ENCODE measurements at regions not wholly inside any gene's neighbourhood (a gene's known extent, or its start where the extent isn't known, plus 50 kb on each side); places are given as distances from the start of the nearest gene placed in this dataset.

DNA sequence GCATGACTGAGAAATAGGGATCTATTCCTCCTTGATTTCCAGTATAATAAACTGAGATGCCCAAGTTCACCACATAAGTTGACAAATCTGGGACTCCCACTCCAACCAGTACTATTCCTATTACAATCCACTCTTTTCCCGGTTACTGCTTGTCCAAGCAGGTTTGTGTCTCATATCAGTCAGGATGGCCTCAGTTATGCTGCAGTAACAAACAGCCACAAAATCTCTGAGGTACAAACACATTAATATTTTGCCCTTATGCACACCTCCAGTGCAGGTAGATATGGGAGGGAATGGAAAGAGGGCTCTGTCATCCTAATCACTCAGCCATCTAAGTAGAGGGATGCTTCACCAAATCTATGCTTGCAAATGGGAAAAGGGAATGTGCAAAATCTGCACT lies 207.8 kb downstream of the RAB28 start:
- Histone ChIP-seq H3K9me3 (ENCODE audit: low read length) (no peaks in the 10 kb centered on the region), H3K4me3 (ENCODE audit: low read length) (no peak overlapping the region), H3K4me1 (ENCODE audit: insufficient read depth, low read length) (no peaks in the 10 kb centered on the region), H3K36me3 (ENCODE audit: insufficient read depth, low read length) (no peaks in the 10 kb centered on the region), H2AFZ (ENCODE audit: low read depth, low read length) (no peak overlapping the region), H3K27me3 (ENCODE audit: insufficient read depth, low read length) (no peaks in the 10 kb centered on the region)

DNA sequence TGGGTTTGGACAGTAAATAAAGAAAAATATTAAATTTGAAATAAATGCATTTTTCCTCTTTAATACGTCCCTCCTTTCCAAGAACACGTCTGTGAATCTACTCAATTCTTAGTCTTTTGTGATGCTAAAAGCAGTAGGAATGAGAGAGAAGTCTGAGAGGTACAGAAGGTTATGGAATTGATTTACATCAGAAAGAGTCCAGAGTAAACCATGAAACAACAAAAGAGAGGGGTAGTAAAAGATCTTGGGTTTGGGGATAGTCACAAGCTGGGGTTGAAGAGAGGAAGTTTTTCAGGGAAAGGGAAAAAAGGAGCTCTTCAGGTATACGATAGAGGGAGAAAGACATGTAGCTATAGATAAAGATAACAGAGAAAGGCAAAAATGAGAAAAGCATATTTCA lies 215.4 kb downstream of the RAB28 start:
- no peaks in the 10 kb centered on the region for H3K9me3 ChIP-seq (ENCODE audit: low read length)
- peaks cover 10% of the 10 kb centered on the region for H3K4me1 ChIP-seq (ENCODE audit: insufficient read depth, low read length)
- no peaks in the 10 kb centered on the region for H3K27me3 ChIP-seq (ENCODE audit: insufficient read depth, low read length)
- H3K4me3 ChIP-seq (ENCODE audit: low read length): no peak overlapping the region
- no peak overlapping the region for H2AFZ ChIP-seq (ENCODE audit: low read depth, low read length)
- no peaks in the 10 kb centered on the region for H3K36me3 ChIP-seq (ENCODE audit: insufficient read depth, low read length)

DNA sequence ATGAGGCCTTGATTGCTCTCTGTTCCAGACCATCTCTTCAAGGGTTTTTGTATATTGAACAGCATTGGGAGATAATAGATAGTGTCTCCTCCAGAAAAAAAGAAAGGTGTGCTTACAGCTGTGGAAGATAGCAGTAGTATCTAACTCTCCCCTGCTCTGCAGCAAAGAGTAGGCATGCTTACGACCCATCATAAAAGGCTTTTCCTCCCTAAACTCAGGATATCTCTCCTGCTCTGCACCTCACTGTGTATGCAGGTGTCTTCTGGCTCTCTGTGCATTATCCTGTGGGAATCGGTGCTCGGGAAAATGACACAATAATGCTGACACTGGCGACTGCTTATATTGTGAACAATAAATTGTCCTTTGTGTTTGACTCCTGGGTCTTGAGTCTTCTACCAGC lies 216.0 kb downstream of the RAB28 start:
- Histone ChIP-seq H3K27me3 (ENCODE audit: insufficient read depth, low read length) (no peaks in the 10 kb centered on the region), H3K4me3 (ENCODE audit: low read length) (no peak overlapping the region), H2AFZ (ENCODE audit: low read depth, low read length) (no peak overlapping the region), H3K4me1 (ENCODE audit: insufficient read depth, low read length) (peaks cover 10% of the 10 kb centered on the region), H3K36me3 (ENCODE audit: insufficient read depth, low read length) (no peaks in the 10 kb centered on the region), H3K9me3 (ENCODE audit: low read length) (no peaks in the 10 kb centered on the region)

DNA sequence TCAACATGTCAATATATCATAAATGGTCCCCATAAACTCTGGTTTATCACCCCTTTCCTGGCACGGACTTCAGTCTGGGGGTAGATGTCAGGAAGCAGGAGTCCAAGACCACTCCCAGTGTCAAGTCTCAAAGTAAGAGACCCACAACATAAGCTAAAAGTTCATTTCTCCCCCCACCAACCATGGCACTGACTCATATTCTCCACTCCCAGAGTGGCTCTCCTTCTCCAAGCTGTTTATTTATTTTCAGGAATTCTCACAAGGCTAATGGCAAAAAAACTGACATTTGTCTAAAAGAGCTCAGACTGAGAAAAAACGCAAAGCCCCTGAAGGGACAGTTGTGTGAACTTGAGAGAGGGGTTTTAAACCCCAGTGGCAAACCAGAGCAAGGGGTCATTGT lies 217.0 kb downstream of the RAB28 start:
- Histone ChIP-seq H3K27me3 (ENCODE audit: insufficient read depth, low read length) (no peaks in the 10 kb centered on the region), H2AFZ (ENCODE audit: low read depth, low read length) (no peak overlapping the region)

DNA sequence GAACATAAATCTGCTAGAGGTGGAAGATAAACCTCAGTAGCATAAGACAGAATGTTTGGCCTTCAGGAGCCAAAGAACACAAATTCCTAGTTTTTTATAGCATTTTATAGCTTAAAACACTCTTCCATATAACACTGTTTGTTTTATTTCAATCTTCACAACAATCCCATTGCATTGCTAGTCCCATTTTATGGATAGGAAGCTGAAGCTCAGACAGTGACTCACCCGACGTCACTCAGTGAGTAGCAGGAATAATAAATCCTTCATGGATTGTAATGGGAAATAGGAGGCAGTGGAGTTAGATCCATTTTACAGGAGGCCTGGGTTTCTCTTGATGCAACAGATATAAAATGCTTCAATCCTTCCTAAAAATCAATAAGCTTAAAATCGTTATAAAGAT lies 217.5 kb downstream of the RAB28 start:
- H3K9me3 ChIP-seq (ENCODE audit: low read length): no peaks in the 10 kb centered on the region
- H3K4me1 ChIP-seq (ENCODE audit: insufficient read depth, low read length): peaks cover 10% of the 10 kb centered on the region
- H2AFZ ChIP-seq (ENCODE audit: low read depth, low read length): no peak overlapping the region
- no peaks in the 10 kb centered on the region for H3K27me3 ChIP-seq (ENCODE audit: insufficient read depth, low read length)
- H3K36me3 ChIP-seq (ENCODE audit: insufficient read depth, low read length): no peaks in the 10 kb centered on the region
- no peak overlapping the region for H3K4me3 ChIP-seq (ENCODE audit: low read length)

More for the DNA sequence above, 217.0 kb downstream of the RAB28 start:
- Histone ChIP-seq H3K36me3 (ENCODE audit: insufficient read depth, low read length) (no peaks in the 10 kb centered on the region), H3K9me3 (ENCODE audit: low read length) (no peaks in the 10 kb centered on the region), H3K4me3 (ENCODE audit: low read length) (no peak overlapping the region), H3K4me1 (ENCODE audit: insufficient read depth, low read length) (peaks cover 10% of the 10 kb centered on the region)

DNA sequence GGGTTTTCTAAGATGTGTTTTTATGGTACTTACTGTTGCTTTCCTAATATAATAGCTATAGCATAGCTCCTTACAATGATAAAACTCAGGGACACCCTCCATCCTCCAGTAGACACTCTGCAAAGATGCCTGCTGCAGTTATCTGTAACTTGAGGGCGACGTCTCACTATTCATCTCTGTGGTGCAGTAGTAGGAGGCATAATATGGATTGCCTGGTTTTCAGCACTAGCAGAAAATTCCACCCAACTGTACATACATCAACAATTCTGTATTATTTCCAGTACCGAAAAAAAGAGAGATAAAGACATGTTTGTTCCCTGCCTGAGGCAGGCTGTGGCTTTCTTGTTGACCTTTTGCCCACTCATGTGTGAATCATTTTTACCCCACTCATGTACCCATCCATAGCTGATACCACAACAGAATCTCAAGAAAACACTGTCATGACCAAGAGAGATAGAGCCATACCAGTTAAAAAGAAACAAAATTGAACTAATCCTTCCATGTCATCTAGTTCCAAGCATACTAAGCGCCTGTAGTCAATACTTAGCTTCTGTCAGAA lies 220.1 kb downstream of the RAB28 start:
- Histone ChIP-seq H2AFZ (ENCODE audit: low read depth, low read length) (no peak overlapping the region), H3K4me3 (ENCODE audit: low read length) (no peak overlapping the region), H3K36me3 (ENCODE audit: insufficient read depth, low read length) (no peaks in the 10 kb centered on the region), H3K9me3 (ENCODE audit: low read length) (no peaks in the 10 kb centered on the region), H3K27me3 (ENCODE audit: insufficient read depth, low read length) (no peaks in the 10 kb centered on the region), H3K4me1 (ENCODE audit: insufficient read depth, low read length) (peaks cover 10% of the 10 kb centered on the region)

DNA sequence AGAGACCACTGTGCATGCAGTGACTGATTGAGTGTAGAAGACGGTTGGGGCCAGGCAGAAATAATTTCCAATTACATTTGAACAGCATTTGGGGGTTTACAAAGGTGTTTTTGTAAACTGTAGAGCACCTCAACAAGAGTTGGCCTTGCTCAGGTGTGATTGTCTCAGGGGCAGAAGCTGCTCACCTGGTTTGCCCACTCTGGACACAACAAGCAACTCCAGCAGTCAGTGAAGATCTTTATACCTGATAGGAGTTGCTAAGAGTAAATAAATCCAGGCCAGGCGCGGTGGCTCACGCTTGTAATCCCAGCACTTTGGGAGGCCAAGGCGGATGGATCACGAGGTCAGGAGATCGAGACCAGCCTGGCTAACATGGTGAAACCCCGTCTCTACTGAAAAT lies 221.3 kb downstream of the RAB28 start:
- no peaks in the 10 kb centered on the region for H3K36me3 ChIP-seq (ENCODE audit: insufficient read depth, low read length)
- H2AFZ ChIP-seq (ENCODE audit: low read depth, low read length): no peak overlapping the region
- H3K4me3 ChIP-seq (ENCODE audit: low read length): no peak overlapping the region
- no peaks in the 10 kb centered on the region for H3K27me3 ChIP-seq (ENCODE audit: insufficient read depth, low read length)
- peaks cover 2% of the 10 kb centered on the region for H3K4me1 ChIP-seq (ENCODE audit: insufficient read depth, low read length)
- no peaks in the 10 kb centered on the region for H3K9me3 ChIP-seq (ENCODE audit: low read length)

DNA sequence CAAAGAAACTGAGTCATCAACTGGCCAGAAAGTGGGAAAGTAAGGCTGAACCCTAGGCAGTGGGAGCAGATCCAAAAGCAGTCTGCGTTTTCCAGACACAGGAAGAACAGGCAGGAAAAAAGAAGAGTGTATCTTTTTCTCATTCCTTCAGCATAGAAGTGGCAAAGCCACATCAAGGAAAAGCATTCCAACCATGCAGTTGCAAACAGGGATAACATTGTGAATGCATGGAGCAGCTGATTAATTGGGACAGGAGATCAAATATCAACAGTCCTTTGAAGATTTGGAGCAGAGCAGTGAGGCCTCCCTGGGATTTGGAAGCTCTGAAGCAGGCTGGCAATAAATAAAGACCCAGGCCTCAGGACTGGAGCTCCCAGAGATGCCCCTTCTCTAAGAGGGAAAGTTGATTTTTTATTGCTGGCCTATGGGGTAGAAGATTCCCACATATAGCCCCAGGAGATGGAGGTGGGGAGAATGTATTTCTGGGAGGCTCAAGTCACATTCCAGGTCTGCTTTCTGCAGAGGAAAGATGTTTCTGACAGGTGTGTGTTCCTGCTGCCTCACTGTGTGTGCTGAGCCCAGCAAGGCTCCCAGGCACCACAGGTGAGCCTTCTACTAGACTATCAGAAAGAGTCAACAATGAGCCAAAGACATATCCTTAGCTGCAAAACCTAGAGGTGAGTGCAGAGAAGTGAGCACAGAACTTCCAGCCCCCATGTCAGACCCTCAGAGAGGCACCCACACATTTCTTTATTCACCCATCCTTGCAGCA lies 222.5 kb downstream of the RAB28 start:
- Histone ChIP-seq H3K9me3 (ENCODE audit: low read length) (no peaks in the 10 kb centered on the region), H3K4me1 (ENCODE audit: insufficient read depth, low read length) (no peaks in the 10 kb centered on the region), H3K4me3 (ENCODE audit: low read length) (no peak overlapping the region), H3K36me3 (ENCODE audit: insufficient read depth, low read length) (no peaks in the 10 kb centered on the region), H3K27me3 (ENCODE audit: insufficient read depth, low read length) (no peaks in the 10 kb centered on the region), H2AFZ (ENCODE audit: low read depth, low read length) (no peak overlapping the region)

DNA sequence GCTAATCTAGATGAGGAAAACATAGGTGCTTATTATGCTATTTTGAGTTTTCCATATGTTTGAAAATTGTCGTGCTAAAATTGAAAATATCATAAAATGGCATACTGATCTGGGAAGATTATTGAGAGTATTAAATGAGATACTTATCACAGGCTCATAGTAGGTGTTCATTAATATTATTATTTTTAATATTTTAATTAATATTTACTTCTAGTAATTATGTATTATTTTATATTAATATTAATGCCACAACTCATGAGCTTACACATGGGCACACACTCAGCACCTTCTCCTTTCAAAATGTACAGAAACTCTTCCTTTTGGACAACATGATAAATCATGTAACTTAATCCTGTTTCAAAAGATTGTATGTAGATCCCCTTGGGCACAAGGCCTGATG lies 223.6 kb downstream of the RAB28 start:
- H3K27me3 ChIP-seq (ENCODE audit: insufficient read depth, low read length): no peaks in the 10 kb centered on the region
- H2AFZ ChIP-seq (ENCODE audit: low read depth, low read length): no peak overlapping the region
- H3K4me1 ChIP-seq (ENCODE audit: insufficient read depth, low read length): no peaks in the 10 kb centered on the region
- H3K9me3 ChIP-seq (ENCODE audit: low read length): no peaks in the 10 kb centered on the region
- H3K36me3 ChIP-seq (ENCODE audit: insufficient read depth, low read length): no peaks in the 10 kb centered on the region
- H3K4me3 ChIP-seq (ENCODE audit: low read length): no peak overlapping the region

DNA sequence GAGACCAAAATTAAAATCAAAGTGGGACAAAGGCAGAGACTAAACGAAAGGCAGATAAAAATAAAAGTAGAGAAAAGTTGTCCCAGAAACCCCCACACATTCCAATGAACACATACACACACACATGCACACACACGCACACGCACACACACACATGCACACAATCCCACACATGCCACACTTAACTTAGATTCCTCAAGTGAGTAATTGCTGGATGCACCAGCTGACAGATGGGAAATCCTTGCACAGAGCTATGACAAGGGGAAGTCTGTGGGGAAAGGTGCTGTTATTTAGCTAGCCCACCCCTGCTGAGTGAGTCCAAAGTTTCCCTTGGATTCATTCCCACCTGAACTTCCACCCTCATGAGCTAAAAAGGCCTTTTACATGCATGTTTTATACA lies 233.9 kb downstream of the RAB28 start:
- Histone ChIP-seq H3K27me3 (ENCODE audit: insufficient read depth, low read length) (no peaks in the 10 kb centered on the region), H3K9me3 (ENCODE audit: low read length) (no peaks in the 10 kb centered on the region), H3K4me1 (ENCODE audit: insufficient read depth, low read length) (no peaks in the 10 kb centered on the region), H3K36me3 (ENCODE audit: insufficient read depth, low read length) (no peaks in the 10 kb centered on the region), H2AFZ (ENCODE audit: low read depth, low read length) (no peak overlapping the region), H3K4me3 (ENCODE audit: low read length) (no peak overlapping the region)

DNA sequence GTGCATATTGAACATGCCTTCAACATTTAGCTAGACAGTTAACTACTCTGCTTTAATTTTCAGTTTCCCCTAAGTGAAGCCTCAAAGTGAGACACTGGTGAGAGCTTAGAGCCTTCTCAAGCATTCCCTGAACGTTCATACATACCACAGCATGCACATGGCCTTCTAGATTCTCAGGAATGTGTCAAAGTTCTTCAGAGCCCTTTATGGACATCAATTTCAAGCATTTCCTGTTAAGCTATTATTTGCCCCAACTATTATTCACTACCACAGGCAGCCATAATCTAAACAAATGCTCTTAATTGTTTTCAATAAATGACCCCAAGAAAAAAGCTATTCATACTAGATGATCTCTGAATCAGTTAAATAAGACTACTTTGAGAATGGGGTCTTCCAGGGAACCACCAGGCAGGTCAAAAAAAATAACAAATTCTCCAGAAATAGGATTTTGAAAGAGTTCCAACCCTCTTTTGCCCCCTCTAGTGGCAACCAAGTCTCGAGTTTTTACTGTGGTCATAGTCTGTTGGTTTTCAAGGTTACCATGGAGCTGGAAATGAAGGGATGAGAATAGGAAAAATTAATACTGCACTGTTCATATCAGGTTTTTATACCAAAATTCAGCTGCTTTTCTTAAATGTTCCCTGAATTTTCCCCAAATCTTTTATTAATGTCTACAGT lies 235.4 kb downstream of the RAB28 start:
- H3K9me3 ChIP-seq (ENCODE audit: low read length): no peaks in the 10 kb centered on the region
- peaks cover 9% of the 10 kb centered on the region for H3K4me1 ChIP-seq (ENCODE audit: insufficient read depth, low read length)
- no peaks in the 10 kb centered on the region for H3K36me3 ChIP-seq (ENCODE audit: insufficient read depth, low read length)
- no peak overlapping the region for H2AFZ ChIP-seq (ENCODE audit: low read depth, low read length)
- no peaks in the 10 kb centered on the region for H3K27me3 ChIP-seq (ENCODE audit: insufficient read depth, low read length)
- H3K4me3 ChIP-seq (ENCODE audit: low read length): no peak overlapping the region

DNA sequence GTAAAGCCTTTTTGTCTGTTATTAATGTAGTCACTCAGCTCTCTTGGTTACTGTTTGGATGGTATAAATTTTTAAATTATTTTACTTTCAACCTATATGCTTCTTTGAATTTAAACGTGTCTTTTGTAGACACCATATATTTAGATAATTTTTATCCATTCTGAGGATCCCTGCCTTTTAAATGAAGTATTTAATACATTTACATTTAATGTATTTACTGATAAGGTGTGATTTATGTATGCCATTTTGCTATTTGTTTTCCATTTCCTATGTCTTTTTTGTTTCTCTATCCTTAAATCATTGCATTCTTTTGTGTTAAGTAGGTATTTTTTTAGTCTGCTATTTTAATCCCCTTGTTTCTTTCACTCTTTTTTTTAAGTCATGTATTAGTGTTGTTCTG lies 238.0 kb downstream of the RAB28 start:
- no peaks in the 10 kb centered on the region for H3K27me3 ChIP-seq (ENCODE audit: insufficient read depth, low read length)
- no peaks in the 10 kb centered on the region for H3K36me3 ChIP-seq (ENCODE audit: insufficient read depth, low read length)
- no peak overlapping the region for H2AFZ ChIP-seq (ENCODE audit: low read depth, low read length)
- H3K9me3 ChIP-seq (ENCODE audit: low read length): no peaks in the 10 kb centered on the region
- no peak overlapping the region for H3K4me3 ChIP-seq (ENCODE audit: low read length)
- peaks cover 10% of the 10 kb centered on the region for H3K4me1 ChIP-seq (ENCODE audit: insufficient read depth, low read length)

DNA sequence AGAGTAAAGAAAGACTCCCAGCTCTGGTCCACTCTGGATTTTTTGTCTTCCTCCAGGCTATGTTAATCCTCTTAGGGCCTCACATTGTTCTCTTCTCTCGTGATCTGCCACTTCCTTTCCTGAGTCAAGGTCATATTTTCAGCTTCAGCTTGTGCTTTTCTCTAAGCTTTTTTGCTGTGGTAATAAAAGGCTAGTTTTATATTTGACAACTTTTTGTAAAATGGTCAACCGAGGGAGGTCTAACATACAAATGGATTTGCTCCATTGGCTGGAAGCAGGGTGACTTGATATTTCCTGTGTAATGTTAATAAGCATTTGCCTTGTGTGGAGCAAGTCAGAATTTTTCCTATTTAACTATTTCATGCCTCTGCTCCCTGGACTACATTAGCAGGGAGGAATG lies 239.7 kb downstream of the RAB28 start:
- Histone ChIP-seq H3K4me1 (ENCODE audit: insufficient read depth, low read length) (peaks cover 20% of the 10 kb centered on the region), H3K36me3 (ENCODE audit: insufficient read depth, low read length) (no peaks in the 10 kb centered on the region), H2AFZ (ENCODE audit: low read depth, low read length) (peak overlapping the region; percentile 66), H3K27me3 (ENCODE audit: insufficient read depth, low read length) (no peaks in the 10 kb centered on the region), H3K9me3 (ENCODE audit: low read length) (no peaks in the 10 kb centered on the region), H3K4me3 (ENCODE audit: low read length) (no peak overlapping the region)

Data from neuron (in vitro differentiated cells).